DOHH2 (cell line): ENCODE measurements at regions not wholly inside any gene's neighbourhood (a gene's known extent, or its start where the extent isn't known, plus 50 kb on each side); places are given as distances from the start of the nearest gene placed in this dataset.

ENCODE experiments used
- EZH2phosphoT487 ChIP-seq: fragments of 200-600 bp; sonication (generic); IDR thresholded peaks from 2 replicates; pipeline ENCODE4 v1.6.1; 2017; ENCODE audit warnings: borderline replicate concordance, mild to moderate bottlenecking, antibody characterized with exemption, low read length, moderate library complexity, mixed read lengths
- TF ChIP-seq, protein P1 (sequence below): fragments of 200-600 bp; sonication (generic); IDR thresholded peaks from one replicate; pipeline ENCODE4 v1.5.1; 2014; ENCODE audit warnings: antibody characterized with exemption, mild to moderate bottlenecking, low read depth, low read length; ENCODE audit not compliant: poor library complexity, severe bottlenecking

DNA sequence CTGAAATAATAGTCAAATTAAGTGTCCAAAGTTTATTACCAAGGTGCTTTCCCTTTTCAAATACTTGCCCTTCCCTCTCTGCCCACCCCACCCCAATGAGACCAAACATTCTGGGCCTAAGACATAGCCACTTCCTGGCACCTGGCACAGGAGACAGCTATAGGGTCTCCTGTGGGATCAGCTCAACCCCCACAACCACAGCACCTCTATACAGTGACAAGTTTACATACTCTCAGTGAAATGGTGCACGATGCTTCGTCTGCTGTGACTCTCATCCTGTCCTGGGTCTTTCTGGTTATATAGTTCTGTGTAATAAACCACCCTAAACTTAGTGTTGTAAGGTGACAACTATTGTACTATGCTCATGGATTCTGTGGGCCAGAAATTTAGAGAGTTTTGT lies 466.2 kb downstream of the FBXO15 start:
- TF ChIP-seq, protein P1, sequence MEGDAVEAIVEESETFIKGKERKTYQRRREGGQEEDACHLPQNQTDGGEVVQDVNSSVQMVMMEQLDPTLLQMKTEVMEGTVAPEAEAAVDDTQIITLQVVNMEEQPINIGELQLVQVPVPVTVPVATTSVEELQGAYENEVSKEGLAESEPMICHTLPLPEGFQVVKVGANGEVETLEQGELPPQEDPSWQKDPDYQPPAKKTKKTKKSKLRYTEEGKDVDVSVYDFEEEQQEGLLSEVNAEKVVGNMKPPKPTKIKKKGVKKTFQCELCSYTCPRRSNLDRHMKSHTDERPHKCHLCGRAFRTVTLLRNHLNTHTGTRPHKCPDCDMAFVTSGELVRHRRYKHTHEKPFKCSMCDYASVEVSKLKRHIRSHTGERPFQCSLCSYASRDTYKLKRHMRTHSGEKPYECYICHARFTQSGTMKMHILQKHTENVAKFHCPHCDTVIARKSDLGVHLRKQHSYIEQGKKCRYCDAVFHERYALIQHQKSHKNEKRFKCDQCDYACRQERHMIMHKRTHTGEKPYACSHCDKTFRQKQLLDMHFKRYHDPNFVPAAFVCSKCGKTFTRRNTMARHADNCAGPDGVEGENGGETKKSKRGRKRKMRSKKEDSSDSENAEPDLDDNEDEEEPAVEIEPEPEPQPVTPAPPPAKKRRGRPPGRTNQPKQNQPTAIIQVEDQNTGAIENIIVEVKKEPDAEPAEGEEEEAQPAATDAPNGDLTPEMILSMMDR: no peak
- no peak for TF ChIP-seq EZH2phosphoT487
